ENCODE measurements at regions not wholly inside any gene's neighbourhood (a gene's known extent, or its start where the extent isn't known, plus 50 kb on each side); places are given as distances from the start of the nearest gene placed in this dataset.

DNA sequence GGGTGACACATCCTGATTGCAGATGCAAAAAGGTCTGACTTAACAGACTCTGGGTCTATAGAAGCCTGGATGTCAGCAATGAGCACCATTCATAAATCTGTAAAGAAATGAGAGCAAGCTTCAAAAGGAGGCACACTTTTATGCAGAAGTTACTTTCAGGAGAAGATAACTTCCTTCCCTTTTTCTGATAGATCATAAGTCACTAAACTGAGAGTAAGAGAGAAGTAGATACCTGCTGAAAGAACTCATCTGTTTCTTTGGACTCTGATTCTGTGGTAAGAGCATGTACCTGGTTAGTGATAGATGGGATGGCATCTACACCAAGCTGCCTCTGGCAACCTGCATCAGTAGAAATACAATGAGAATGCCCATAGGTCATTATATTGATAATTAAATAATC is 525.6 kb downstream of the CETN3 start:
- Histone ChIP-seq H2AFZ (no peak overlapping the region), H3K27ac (no peak overlapping the region), H3K27me3 (ENCODE audit: control insufficient read depth, insufficient read depth, low read length) (no peaks in the 10 kb centered on the region), H3K4me1 (no peaks in the 10 kb centered on the region), H3K4me3 (ENCODE audit: low read depth, low read length) (no peak overlapping the region), H3K79me2 (no peaks in the 10 kb centered on the region), H3K9ac (no peak overlapping the region), H3K9me3 (ENCODE audit: control insufficient read depth, low read length) (no peaks in the 10 kb centered on the region), H3K4me2 (ENCODE audit: low read length) (no peak overlapping the region), H3K36me3 (ENCODE audit: control insufficient read depth, insufficient read depth, low read length) (no peaks in the 10 kb centered on the region)
- TF ChIP-seq, protein P1, sequence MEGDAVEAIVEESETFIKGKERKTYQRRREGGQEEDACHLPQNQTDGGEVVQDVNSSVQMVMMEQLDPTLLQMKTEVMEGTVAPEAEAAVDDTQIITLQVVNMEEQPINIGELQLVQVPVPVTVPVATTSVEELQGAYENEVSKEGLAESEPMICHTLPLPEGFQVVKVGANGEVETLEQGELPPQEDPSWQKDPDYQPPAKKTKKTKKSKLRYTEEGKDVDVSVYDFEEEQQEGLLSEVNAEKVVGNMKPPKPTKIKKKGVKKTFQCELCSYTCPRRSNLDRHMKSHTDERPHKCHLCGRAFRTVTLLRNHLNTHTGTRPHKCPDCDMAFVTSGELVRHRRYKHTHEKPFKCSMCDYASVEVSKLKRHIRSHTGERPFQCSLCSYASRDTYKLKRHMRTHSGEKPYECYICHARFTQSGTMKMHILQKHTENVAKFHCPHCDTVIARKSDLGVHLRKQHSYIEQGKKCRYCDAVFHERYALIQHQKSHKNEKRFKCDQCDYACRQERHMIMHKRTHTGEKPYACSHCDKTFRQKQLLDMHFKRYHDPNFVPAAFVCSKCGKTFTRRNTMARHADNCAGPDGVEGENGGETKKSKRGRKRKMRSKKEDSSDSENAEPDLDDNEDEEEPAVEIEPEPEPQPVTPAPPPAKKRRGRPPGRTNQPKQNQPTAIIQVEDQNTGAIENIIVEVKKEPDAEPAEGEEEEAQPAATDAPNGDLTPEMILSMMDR (IDR thresholded peaks at IDR 0.05) = no peak

- H3K4me3 ChIP-seq (ENCODE audit: low read depth, low read length) = no peak overlapping the region
- H3K9me3 ChIP-seq (ENCODE audit: control insufficient read depth, low read length) = no peaks in the 10 kb centered on the region
- H3K79me2 ChIP-seq = no peaks in the 10 kb centered on the region
- TF ChIP-seq, protein P1 (IDR thresholded peaks at IDR 0.05) = no peak
- no peak overlapping the region for H2AFZ ChIP-seq
- H3K27me3 ChIP-seq (ENCODE audit: control insufficient read depth, insufficient read depth, low read length) = no peaks in the 10 kb centered on the region
- no peak overlapping the region for H3K27ac ChIP-seq
- H3K4me2 ChIP-seq (ENCODE audit: low read length) = no peak overlapping the region
- no peak overlapping the region for H3K9ac ChIP-seq
- H3K4me1 ChIP-seq = no peaks in the 10 kb centered on the region
- no peaks in the 10 kb centered on the region for H3K36me3 ChIP-seq (ENCODE audit: control insufficient read depth, insufficient read depth, low read length)
Measured at GRCh38 chr5:89878140-89879132, 531.1 kb downstream of the CETN3 start.

- Histone ChIP-seq H3K36me3 (ENCODE audit: control insufficient read depth, insufficient read depth, low read length) (no peaks in the 10 kb centered on the region), H3K79me2 (no peaks in the 10 kb centered on the region), H3K4me1 (no peaks in the 10 kb centered on the region), H3K27me3 (ENCODE audit: control insufficient read depth, insufficient read depth, low read length) (no peaks in the 10 kb centered on the region), H3K9me3 (ENCODE audit: control insufficient read depth, low read length) (no peaks in the 10 kb centered on the region), H3K4me3 (ENCODE audit: low read depth, low read length) (no peak overlapping the region), H3K4me2 (ENCODE audit: low read length) (no peak overlapping the region), H2AFZ (no peak overlapping the region), H3K9ac (no peak overlapping the region), H3K27ac (no peak overlapping the region)
- TF ChIP-seq, protein P1 (IDR thresholded peaks at IDR 0.05) = no peak
Measured at GRCh38 chr5:89871906-89872305, 537.6 kb downstream of the CETN3 start.

GRCh38 chr5:89869346-89869745 is 540.2 kb downstream of the CETN3 start:
- H3K27me3 ChIP-seq (ENCODE audit: control insufficient read depth, insufficient read depth, low read length) = no peaks in the 10 kb centered on the region
- H3K79me2 ChIP-seq = no peaks in the 10 kb centered on the region
- no peak overlapping the region for H2AFZ ChIP-seq
- no peaks in the 10 kb centered on the region for H3K4me1 ChIP-seq
- no peaks in the 10 kb centered on the region for H3K36me3 ChIP-seq (ENCODE audit: control insufficient read depth, insufficient read depth, low read length)
- H3K4me2 ChIP-seq (ENCODE audit: low read length) = no peak overlapping the region
- H3K27ac ChIP-seq = no peak overlapping the region
- H3K9ac ChIP-seq = no peak overlapping the region
- H3K4me3 ChIP-seq (ENCODE audit: low read depth, low read length) = no peak overlapping the region
- TF ChIP-seq, protein P1 (IDR thresholded peaks at IDR 0.05) = no peak
- no peaks in the 10 kb centered on the region for H3K9me3 ChIP-seq (ENCODE audit: control insufficient read depth, low read length)

Measured in parathyroid adenoma (tissue), 2 donors.